SH-SY5Y (cell line): ENCODE measurements at regions not wholly inside any gene's neighbourhood (a gene's known extent, or its start where the extent isn't known, plus 50 kb on each side); places are given as distances from the start of the nearest gene placed in this dataset.

Experiments
- GATA2 ChIP-seq: IDR thresholded peaks from 2 replicates; pipeline ENCODE4 v1.6.1; 2011; ENCODE audit warnings: mild to moderate bottlenecking, low read depth, low read length
- GATA3 ChIP-seq: IDR thresholded peaks from 2 replicates; pipeline ENCODE4 v1.6.1; 2011; ENCODE audit warnings: low read depth, mild to moderate bottlenecking, low read length, moderate library complexity

DNA sequence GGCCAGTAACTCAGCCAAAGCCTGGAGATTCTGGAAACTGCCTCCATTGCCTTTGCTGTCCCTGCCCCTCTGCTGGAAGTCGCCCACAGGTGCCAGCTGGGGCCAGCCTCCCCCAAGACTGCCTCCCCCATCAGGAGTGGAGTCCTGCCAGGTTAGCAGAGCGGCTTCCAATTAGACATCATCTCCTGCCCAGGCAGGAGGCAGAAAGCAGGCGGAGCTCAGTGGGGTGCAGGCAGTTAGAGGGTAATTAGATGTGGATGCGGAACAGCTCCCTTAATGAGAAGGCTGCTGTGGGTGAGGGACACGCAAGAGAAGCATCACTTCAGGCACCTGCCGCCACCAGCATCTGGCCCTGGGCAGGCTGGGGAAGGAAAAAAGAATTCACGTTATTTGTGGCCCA lies 90.9 kb upstream of the TP53I11 start:
- TF ChIP-seq GATA2 (no peak), GATA3 (no peak)
